Mesendoderm (in vitro differentiated cells): ENCODE measurements at regions not wholly inside any gene's neighbourhood (a gene's known extent, or its start where the extent isn't known, plus 50 kb on each side); places are given as distances from the start of the nearest gene placed in this dataset.
A peak's percentile ranks its signal among the peaks of the same experiment; 100 is the strongest.

Experiments used
- DNase-seq: peaks from one replicate; pipeline ENCODE4 v3.0.0; 2013
- H2AK5ac ChIP-seq: 2 replicates; pipeline ENCODE4 v1.6.1; 2013; ENCODE audit warnings: low read length, inconsistent platforms
- H2BK120ac ChIP-seq: 2 replicates; pipeline ENCODE4 v1.6.1; 2013; ENCODE audit warnings: low read depth, mild to moderate bottlenecking, low read length, moderate library complexity, mixed read lengths
- H2BK15ac ChIP-seq: replicated peaks from 2 replicates; pipeline ENCODE4 v1.6.1; 2013; ENCODE audit warnings: low read depth, mild to moderate bottlenecking, moderate library complexity
- H2BK5ac ChIP-seq: 2 replicates; pipeline ENCODE4 v1.6.1; 2013; ENCODE audit warnings: low read length, inconsistent platforms
- H3K18ac ChIP-seq: 2 replicates; pipeline ENCODE4 v1.6.1; 2013; ENCODE audit warnings: mild to moderate bottlenecking, low read length, mixed read lengths
- H3K23ac ChIP-seq: one replicate; pipeline ENCODE4 v1.6.1; 2013; ENCODE audit warnings: low read length
- H3K27ac ChIP-seq: 2 replicates; pipeline ENCODE4 v1.5.1; 2013; ENCODE audit warnings: low read depth, mild to moderate bottlenecking, inconsistent platforms, low read length, moderate library complexity
- H3K27me3 ChIP-seq: 2 replicates; pipeline ENCODE4 v1.6.1; 2013; ENCODE audit warnings: low read length, control low read depth, mild to moderate bottlenecking, inconsistent platforms; ENCODE audit not compliant: insufficient read depth, poor library complexity
- H3K36me3 ChIP-seq: 2 replicates; pipeline ENCODE4 v1.6.1; 2013; ENCODE audit warnings: low read length, inconsistent platforms; ENCODE audit not compliant: control insufficient read depth, insufficient read depth
- H3K4ac ChIP-seq: one replicate; pipeline ENCODE4 v1.6.1; 2013; ENCODE audit warnings: low read depth, mild to moderate bottlenecking, low read length, moderate library complexity
- H3K4me1 ChIP-seq: 2 replicates; pipeline ENCODE4 v1.6.1; 2013; ENCODE audit warnings: low read depth, low read length, inconsistent platforms; ENCODE audit not compliant: control insufficient read depth
- H3K4me2 ChIP-seq: 2 replicates; pipeline ENCODE4 v1.6.1; 2013; ENCODE audit warnings: low read length
- H3K4me3 ChIP-seq: 2 replicates; pipeline ENCODE4 v1.5.1; 2013; ENCODE audit warnings: mild to moderate bottlenecking, low read length
- H3K56ac ChIP-seq: one replicate; pipeline ENCODE4 v1.6.1; 2013; ENCODE audit warnings: low read length
- H3K79me1 ChIP-seq: 2 replicates; pipeline ENCODE4 v1.6.1; 2013; ENCODE audit warnings: low read length, inconsistent platforms
- H3K79me2 ChIP-seq: 2 replicates; pipeline ENCODE4 v1.6.1; 2013; ENCODE audit warnings: mild to moderate bottlenecking, low read length; ENCODE audit not compliant: control insufficient read depth, insufficient read depth
- H3K9ac ChIP-seq: 2 replicates; pipeline ENCODE4 v1.6.1; 2013; ENCODE audit warnings: low read length, inconsistent platforms
- H4K5ac ChIP-seq: one replicate; pipeline ENCODE4 v1.6.1; 2013; ENCODE audit warnings: low read length
- H4K8ac ChIP-seq: one replicate; pipeline ENCODE4 v1.6.1; 2013; ENCODE audit warnings: low read depth, mild to moderate bottlenecking, control low read depth, low read length, moderate library complexity
- WGBS: extraction: QIAGEN DNeasy Blood & Tissue Kit; methylation state at CpG from one replicate; pipeline ENCODE4 v1.1.7; 2013; ENCODE audit warnings: low lambda C conversion rate, missing lambda C conversion rate; ENCODE audit not compliant: insufficient coverage; ENCODE audit errors: extremely low coverage; 5-methylcytosine and 5-hydroxymethylcytosine counted together

GRCh38 chr11:134687548-134687947 is 275.5 kb upstream of the B3GAT1 start:
- Histone ChIP-seq H3K27ac (no peak overlapping the region), H3K4me2 (no peak overlapping the region), H3K36me3 (no peaks in the 10 kb centered on the region), H2BK120ac (no peak overlapping the region), H3K79me2 (no peaks in the 10 kb centered on the region), H3K9ac (no peak overlapping the region), H3K4me3 (no peak overlapping the region), H3K23ac (no peak overlapping the region), H3K56ac (no peak overlapping the region), H3K27me3 (no peaks in the 10 kb centered on the region), H3K18ac (no peak overlapping the region), H3K79me1 (no peaks in the 10 kb centered on the region), H2AK5ac (no peak overlapping the region), H4K8ac (no peak overlapping the region), H3K4me1 (no peaks in the 10 kb centered on the region), H4K5ac (no peak overlapping the region), H2BK5ac (no peak overlapping the region), H3K4ac (no peak overlapping the region), H2BK15ac (no peak overlapping the region)
- DNase-seq = no peak
- 100% methylated on average over 2 of the region's 2 CpGs for WGBS

- Histone ChIP-seq H3K4me3 (no peak overlapping the region), H4K8ac (no peak overlapping the region), H3K23ac (no peak overlapping the region), H3K79me2 (no peaks in the 10 kb centered on the region), H3K27me3 (no peaks in the 10 kb centered on the region), H2AK5ac (no peak overlapping the region), H3K4ac (no peak overlapping the region), H3K27ac (no peak overlapping the region), H3K36me3 (no peaks in the 10 kb centered on the region), H3K18ac (no peak overlapping the region), H3K9ac (no peak overlapping the region), H2BK120ac (no peak overlapping the region), H2BK5ac (no peak overlapping the region), H3K4me1 (no peaks in the 10 kb centered on the region), H3K4me2 (no peak overlapping the region), H3K79me1 (no peaks in the 10 kb centered on the region), H2BK15ac (no peak overlapping the region), H4K5ac (no peak overlapping the region), H3K56ac (no peak overlapping the region)
- WGBS = no CpG with 5 or more reads among the region's 6 CpGs
- DNase-seq = peak; percentile 47
Observed at GRCh38 chr11:134686460-134687061, 274.5 kb upstream of the B3GAT1 start.

DNA sequence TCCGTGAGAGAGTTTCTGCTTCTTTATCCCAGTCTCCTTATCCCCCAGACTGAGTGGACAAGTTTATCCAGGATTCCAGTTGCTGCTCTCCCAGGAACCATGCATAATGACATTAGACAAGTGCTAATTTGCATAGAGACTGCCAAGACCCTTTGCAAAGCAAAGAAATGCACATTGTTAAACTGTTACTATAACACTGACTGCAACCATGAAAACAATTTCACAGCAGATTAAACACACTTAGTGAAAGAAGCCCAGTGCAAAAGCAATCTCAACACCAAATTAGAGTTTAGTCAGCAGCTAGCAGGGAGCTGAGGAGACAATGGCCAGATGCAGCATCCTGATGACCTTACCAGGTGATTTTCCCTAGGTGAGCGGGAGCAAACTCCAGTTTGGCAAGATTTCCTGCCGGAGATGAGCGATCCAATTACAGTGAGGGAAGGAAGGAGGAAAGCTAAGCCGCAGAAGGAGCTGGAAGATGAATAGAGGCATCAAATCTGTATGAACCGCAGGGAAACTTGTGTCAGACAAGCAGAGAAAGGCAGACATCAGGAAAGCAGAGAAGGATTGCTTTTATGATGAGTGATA is 273.8 kb upstream of the B3GAT1 start:
- no peak overlapping the region for H4K8ac ChIP-seq
- no peaks in the 10 kb centered on the region for H3K36me3 ChIP-seq
- WGBS = no CpG with 5 or more reads among the region's 6 CpGs
- no peaks in the 10 kb centered on the region for H3K4me1 ChIP-seq
- no peak overlapping the region for H2BK15ac ChIP-seq
- no peak overlapping the region for H2BK5ac ChIP-seq
- no peak overlapping the region for H2AK5ac ChIP-seq
- no peaks in the 10 kb centered on the region for H3K79me2 ChIP-seq
- no peak overlapping the region for H3K4me2 ChIP-seq
- H3K4ac ChIP-seq = no peak overlapping the region
- no peak overlapping the region for H2BK120ac ChIP-seq
- no peak overlapping the region for H3K27ac ChIP-seq
- H3K56ac ChIP-seq = no peak overlapping the region
- no peak overlapping the region for H4K5ac ChIP-seq
- no peak overlapping the region for H3K4me3 ChIP-seq
- H3K23ac ChIP-seq = no peak overlapping the region
- no peak overlapping the region for H3K18ac ChIP-seq
- H3K9ac ChIP-seq = no peak overlapping the region
- no peaks in the 10 kb centered on the region for H3K27me3 ChIP-seq
- H3K79me1 ChIP-seq = no peaks in the 10 kb centered on the region
- peak; percentile 31 for DNase-seq

GRCh38 chr11:134684576-134684975 is 272.5 kb upstream of the B3GAT1 start:
- no peak overlapping the region for H2AK5ac ChIP-seq

GRCh38 chr11:134683860-134684259 is 271.8 kb upstream of the B3GAT1 start:
- Histone ChIP-seq H3K9ac (no peak overlapping the region), H3K4ac (no peak overlapping the region), H3K56ac (no peak overlapping the region), H2BK120ac (no peak overlapping the region), H3K18ac (no peak overlapping the region), H3K79me2 (no peaks in the 10 kb centered on the region), H4K8ac (no peak overlapping the region), H3K23ac (no peak overlapping the region), H3K27ac (no peak overlapping the region), H3K27me3 (no peaks in the 10 kb centered on the region), H3K36me3 (no peaks in the 10 kb centered on the region), H2AK5ac (no peak overlapping the region), H2BK15ac (no peak overlapping the region), H3K4me1 (no peaks in the 10 kb centered on the region), H4K5ac (no peak overlapping the region), H3K79me1 (no peaks in the 10 kb centered on the region), H3K4me2 (no peak overlapping the region), H3K4me3 (no peak overlapping the region), H2BK5ac (no peak overlapping the region)
- DNase-seq = no peak
- no CpG with 5 or more reads among the region's 6 CpGs for WGBS

More at GRCh38 chr11:134684576-134684975, 272.5 kb upstream of the B3GAT1 start:
- Histone ChIP-seq H3K4ac (no peak overlapping the region), H3K27ac (no peak overlapping the region), H3K9ac (no peak overlapping the region), H3K27me3 (no peaks in the 10 kb centered on the region), H3K4me1 (no peaks in the 10 kb centered on the region), H2BK15ac (no peak overlapping the region), H2BK120ac (no peak overlapping the region), H2BK5ac (no peak overlapping the region), H4K5ac (no peak overlapping the region), H3K4me2 (no peak overlapping the region), H3K79me1 (no peaks in the 10 kb centered on the region), H3K23ac (no peak overlapping the region), H4K8ac (no peak overlapping the region), H3K4me3 (no peak overlapping the region), H3K36me3 (no peaks in the 10 kb centered on the region), H3K79me2 (no peaks in the 10 kb centered on the region), H3K18ac (no peak overlapping the region), H3K56ac (no peak overlapping the region)
- DNase-seq = no peak
- WGBS = no CpG with 5 or more reads among the region's 4 CpGs

DNA sequence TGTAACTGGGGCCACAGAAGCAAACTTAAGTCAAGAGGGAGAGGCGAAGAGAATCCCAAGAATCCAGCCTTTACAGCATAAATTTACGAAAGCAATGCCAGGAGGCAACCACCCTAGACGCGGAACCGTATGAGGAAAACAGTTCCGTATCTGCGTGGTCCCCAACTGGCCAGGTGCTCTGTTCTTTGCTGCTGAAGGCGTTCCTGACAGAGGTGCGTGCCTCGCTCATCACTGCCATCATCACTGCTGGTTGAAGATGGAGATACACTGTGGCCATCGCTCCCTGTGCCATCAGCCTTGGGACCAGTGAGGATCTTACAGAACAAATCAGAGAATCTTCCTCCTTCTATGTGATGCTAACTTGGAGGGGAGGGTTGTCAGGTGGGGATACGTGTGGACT is 270.5 kb upstream of the B3GAT1 start:
- Histone ChIP-seq H2AK5ac (no peak overlapping the region), H3K56ac (no peak overlapping the region), H3K4me3 (no peak overlapping the region), H3K79me1 (no peaks in the 10 kb centered on the region), H3K9ac (no peak overlapping the region), H3K4me1 (no peaks in the 10 kb centered on the region), H3K18ac (no peak overlapping the region), H3K4me2 (no peak overlapping the region), H2BK120ac (no peak overlapping the region), H2BK5ac (no peak overlapping the region), H3K23ac (no peak overlapping the region), H3K27ac (no peak overlapping the region), H4K5ac (no peak overlapping the region), H2BK15ac (no peak overlapping the region), H3K4ac (no peak overlapping the region), H3K79me2 (no peaks in the 10 kb centered on the region), H3K27me3 (no peaks in the 10 kb centered on the region), H4K8ac (no peak overlapping the region), H3K36me3 (no peaks in the 10 kb centered on the region)
- no peak for DNase-seq
- WGBS = no CpG with 5 or more reads among the region's 12 CpGs
